ENCODE measurements at regions not wholly inside any gene's neighbourhood (a gene's known extent, or its start where the extent isn't known, plus 50 kb on each side); places are given as distances from the start of the nearest gene placed in this dataset.

DNA sequence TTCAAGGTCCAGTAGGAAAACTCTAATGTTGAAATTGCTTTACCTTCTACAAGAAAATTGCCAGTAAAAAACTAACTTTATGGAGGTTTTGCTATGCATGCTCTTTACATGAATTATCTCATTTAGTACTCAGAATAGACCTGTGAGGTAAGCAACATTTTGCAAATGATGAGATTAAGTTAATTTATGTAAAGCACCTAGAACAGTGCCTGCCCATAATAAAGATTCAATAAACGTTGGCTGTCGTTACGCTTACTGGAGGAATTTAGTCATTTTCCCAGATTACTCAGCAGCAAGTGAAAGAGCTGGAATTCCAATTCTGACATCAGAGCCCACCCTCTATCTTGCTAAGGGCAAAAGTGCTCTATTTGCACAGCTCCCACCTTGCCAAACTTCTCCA, 69.4 kb upstream of the ARID1B start:
- H3K36me3 ChIP-seq (ENCODE audit: control insufficient read depth, insufficient read depth, low read length) = no peaks in the 10 kb centered on the region
- H3K79me2 ChIP-seq = no peaks in the 10 kb centered on the region
- H3K27ac ChIP-seq = no peak overlapping the region

DNA sequence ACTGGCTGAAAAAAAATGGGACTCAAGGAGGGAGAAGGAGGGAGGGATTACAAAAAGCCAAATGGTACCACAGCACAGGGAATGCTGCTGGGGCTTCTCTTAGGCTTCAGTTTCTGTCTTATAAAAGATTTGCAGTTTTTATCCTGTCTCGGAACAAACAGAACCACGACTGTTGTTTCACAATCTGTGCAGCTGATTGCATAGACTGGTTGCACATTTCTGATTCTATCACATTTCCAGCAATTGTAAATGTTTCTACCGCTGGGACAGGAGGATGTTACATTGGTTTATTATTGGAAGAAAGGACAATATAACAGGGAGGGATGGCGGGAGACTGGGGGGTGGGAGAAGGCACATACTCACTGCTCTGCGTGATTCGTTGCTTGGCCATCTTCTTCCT, 73.5 kb upstream of the ARID1B start:
- Histone ChIP-seq H3K79me2 (no peaks in the 10 kb centered on the region), H3K27me3 (ENCODE audit: control insufficient read depth, insufficient read depth, low read length) (no peaks in the 10 kb centered on the region), H3K27ac (no peak overlapping the region), H3K9me3 (ENCODE audit: control insufficient read depth, low read length) (no peaks in the 10 kb centered on the region), H3K4me1 (peaks cover 4% of the 10 kb centered on the region), H3K4me3 (ENCODE audit: low read depth, low read length) (no peak overlapping the region), H3K4me2 (ENCODE audit: low read length) (no peak overlapping the region), H2AFZ (peak overlapping the region; percentile 19), H3K36me3 (ENCODE audit: control insufficient read depth, insufficient read depth, low read length) (no peaks in the 10 kb centered on the region), H3K9ac (no peak overlapping the region)
- TF ChIP-seq, protein P1, sequence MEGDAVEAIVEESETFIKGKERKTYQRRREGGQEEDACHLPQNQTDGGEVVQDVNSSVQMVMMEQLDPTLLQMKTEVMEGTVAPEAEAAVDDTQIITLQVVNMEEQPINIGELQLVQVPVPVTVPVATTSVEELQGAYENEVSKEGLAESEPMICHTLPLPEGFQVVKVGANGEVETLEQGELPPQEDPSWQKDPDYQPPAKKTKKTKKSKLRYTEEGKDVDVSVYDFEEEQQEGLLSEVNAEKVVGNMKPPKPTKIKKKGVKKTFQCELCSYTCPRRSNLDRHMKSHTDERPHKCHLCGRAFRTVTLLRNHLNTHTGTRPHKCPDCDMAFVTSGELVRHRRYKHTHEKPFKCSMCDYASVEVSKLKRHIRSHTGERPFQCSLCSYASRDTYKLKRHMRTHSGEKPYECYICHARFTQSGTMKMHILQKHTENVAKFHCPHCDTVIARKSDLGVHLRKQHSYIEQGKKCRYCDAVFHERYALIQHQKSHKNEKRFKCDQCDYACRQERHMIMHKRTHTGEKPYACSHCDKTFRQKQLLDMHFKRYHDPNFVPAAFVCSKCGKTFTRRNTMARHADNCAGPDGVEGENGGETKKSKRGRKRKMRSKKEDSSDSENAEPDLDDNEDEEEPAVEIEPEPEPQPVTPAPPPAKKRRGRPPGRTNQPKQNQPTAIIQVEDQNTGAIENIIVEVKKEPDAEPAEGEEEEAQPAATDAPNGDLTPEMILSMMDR (IDR thresholded peaks at IDR 0.05) = no peak

More for the DNA sequence above, 69.4 kb upstream of the ARID1B start:
- H3K4me3 ChIP-seq (ENCODE audit: low read depth, low read length) = no peak overlapping the region
- no peak overlapping the region for H3K9ac ChIP-seq
- no peak overlapping the region for H3K4me2 ChIP-seq (ENCODE audit: low read length)
- H3K27me3 ChIP-seq (ENCODE audit: control insufficient read depth, insufficient read depth, low read length) = no peaks in the 10 kb centered on the region
- H2AFZ ChIP-seq = no peak overlapping the region
- H3K9me3 ChIP-seq (ENCODE audit: control insufficient read depth, low read length) = no peaks in the 10 kb centered on the region
- TF ChIP-seq, protein P1 (IDR thresholded peaks at IDR 0.05) = no peak
- H3K4me1 ChIP-seq = no peaks in the 10 kb centered on the region

DNA sequence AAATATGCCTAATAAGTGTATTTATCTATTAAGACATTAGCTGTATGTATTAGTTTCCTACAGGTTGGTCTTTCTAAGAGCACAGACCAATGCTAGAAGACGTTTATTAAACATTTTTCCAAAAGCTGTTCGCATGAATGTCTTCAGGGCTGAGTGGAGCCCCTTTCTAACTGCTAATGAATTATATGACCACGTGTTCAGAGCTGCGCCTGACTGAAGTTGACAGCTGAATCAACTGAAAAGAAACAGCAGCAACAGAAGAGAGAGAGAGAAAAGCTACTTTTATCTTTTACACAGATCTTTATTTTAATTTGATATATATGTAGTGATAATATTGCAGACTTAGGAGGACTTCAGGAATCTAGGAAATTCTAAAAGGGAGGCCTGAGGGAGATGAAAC, 75.2 kb upstream of the ARID1B start:
- H3K4me1 ChIP-seq = peaks cover 4% of the 10 kb centered on the region
- H3K79me2 ChIP-seq = no peaks in the 10 kb centered on the region
- H3K27me3 ChIP-seq (ENCODE audit: control insufficient read depth, insufficient read depth, low read length) = no peaks in the 10 kb centered on the region
- H3K27ac ChIP-seq = no peak overlapping the region
- H2AFZ ChIP-seq = peak overlapping the region; percentile 23
- H3K4me3 ChIP-seq (ENCODE audit: low read depth, low read length) = peak overlapping the region; percentile 18
- TF ChIP-seq, protein P1 (IDR thresholded peaks at IDR 0.05) = no peak
- no peak overlapping the region for H3K9ac ChIP-seq
- H3K4me2 ChIP-seq (ENCODE audit: low read length) = peak overlapping the region; percentile 41
- no peaks in the 10 kb centered on the region for H3K36me3 ChIP-seq (ENCODE audit: control insufficient read depth, insufficient read depth, low read length)
- no peaks in the 10 kb centered on the region for H3K9me3 ChIP-seq (ENCODE audit: control insufficient read depth, low read length)

DNA sequence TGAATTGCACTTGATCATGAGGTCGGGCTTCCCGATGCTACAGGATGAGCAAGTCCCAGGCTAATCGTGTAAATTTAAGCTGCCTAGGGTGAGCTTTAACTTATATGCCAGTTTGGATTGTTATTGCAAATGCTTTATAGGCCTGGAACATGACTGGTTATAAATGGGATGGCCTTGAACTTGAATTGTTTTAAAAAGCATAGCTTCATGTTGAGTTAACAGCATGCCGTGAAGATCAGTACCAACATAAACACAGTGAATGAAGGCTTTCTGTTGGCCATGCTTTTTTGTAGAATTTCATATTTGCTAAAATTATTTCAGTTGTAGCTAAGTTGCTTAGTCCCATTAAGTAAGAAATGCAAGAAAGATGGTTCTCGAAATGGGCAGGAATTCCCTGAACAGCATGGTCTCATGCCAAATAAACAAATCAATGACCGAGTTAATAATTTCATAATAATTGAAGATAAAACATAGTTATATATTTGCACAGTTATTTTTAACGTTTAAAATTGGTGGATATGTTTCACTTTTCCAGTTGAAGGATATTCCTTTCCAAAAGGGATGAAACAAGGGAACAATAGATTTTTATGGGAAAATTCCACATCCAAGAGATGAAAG, 76.6 kb upstream of the ARID1B start:
- no peaks in the 10 kb centered on the region for H3K9me3 ChIP-seq (ENCODE audit: control insufficient read depth, low read length)
- no peak overlapping the region for H3K27ac ChIP-seq
- peaks cover 4% of the 10 kb centered on the region for H3K4me1 ChIP-seq
- no peaks in the 10 kb centered on the region for H3K36me3 ChIP-seq (ENCODE audit: control insufficient read depth, insufficient read depth, low read length)
- no peak overlapping the region for H3K9ac ChIP-seq
- TF ChIP-seq, protein P1 (IDR thresholded peaks at IDR 0.05) = no peak
- no peak overlapping the region for H3K4me3 ChIP-seq (ENCODE audit: low read depth, low read length)
- no peaks in the 10 kb centered on the region for H3K79me2 ChIP-seq
- H2AFZ ChIP-seq = no peak overlapping the region
- no peak overlapping the region for H3K4me2 ChIP-seq (ENCODE audit: low read length)
- H3K27me3 ChIP-seq (ENCODE audit: control insufficient read depth, insufficient read depth, low read length) = no peaks in the 10 kb centered on the region

DNA sequence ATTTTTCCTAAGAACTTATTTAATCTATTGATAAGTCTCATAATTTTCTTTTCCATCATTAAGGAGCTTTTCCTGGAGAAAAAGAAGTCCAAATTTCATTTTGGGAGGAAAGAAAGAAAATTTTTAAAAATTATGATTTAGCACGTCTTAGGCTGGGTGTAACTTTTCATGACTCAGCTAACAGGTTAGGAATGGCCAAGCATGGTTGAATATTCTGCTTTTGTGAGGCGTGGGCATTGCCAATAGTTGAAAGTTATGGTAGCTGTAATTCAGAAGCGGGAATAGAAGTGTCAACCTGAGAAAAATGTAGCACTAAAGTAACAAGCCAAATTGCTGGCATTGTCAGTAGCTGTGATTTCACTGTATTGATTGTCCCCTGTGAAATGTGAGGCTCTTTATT, 77.2 kb upstream of the ARID1B start:
- Histone ChIP-seq H3K4me2 (ENCODE audit: low read length) (no peak overlapping the region), H3K79me2 (no peaks in the 10 kb centered on the region), H3K27ac (no peak overlapping the region), H3K27me3 (ENCODE audit: control insufficient read depth, insufficient read depth, low read length) (no peaks in the 10 kb centered on the region), H3K9me3 (ENCODE audit: control insufficient read depth, low read length) (no peaks in the 10 kb centered on the region), H2AFZ (no peak overlapping the region), H3K36me3 (ENCODE audit: control insufficient read depth, insufficient read depth, low read length) (no peaks in the 10 kb centered on the region), H3K4me3 (ENCODE audit: low read depth, low read length) (no peak overlapping the region), H3K9ac (no peak overlapping the region), H3K4me1 (peaks cover 4% of the 10 kb centered on the region)
- TF ChIP-seq, protein P1 (IDR thresholded peaks at IDR 0.05) = no peak
